Duodenal mucosa (tissue), 2 donors: ENCODE measurements at regions not wholly inside any gene's neighbourhood (a gene's known extent, or its start where the extent isn't known, plus 50 kb on each side); places are given as distances from the start of the nearest gene placed in this dataset.
"Not testable (repeated sequence)": the region's sequence is repeated elsewhere in the genome, so short reads cannot be mapped to it uniquely, and the experiment has no call there.

ENCODE experiments used
- H3K27ac ChIP-seq: one replicate; pipeline ENCODE4 v1.7.0; 2013; ENCODE audit warnings: low read depth, low read length
- H3K27me3 ChIP-seq, 2 donors: one replicate each; pipeline ENCODE4 v1.7.0; 2013; ENCODE audit warnings: low read length in 2 of 2, control low read depth in 1 of 2; ENCODE audit not compliant: insufficient read depth in 2 of 2, control insufficient read depth in 1 of 2
- H3K36me3 ChIP-seq, 2 donors: one replicate each; pipeline ENCODE4 v1.7.0; 2013; ENCODE audit warnings: low read length in 2 of 2, control low read depth in 1 of 2; ENCODE audit not compliant: insufficient read depth in 2 of 2, control insufficient read depth in 1 of 2
- H3K4me1 ChIP-seq, 2 donors: one replicate each; pipeline ENCODE4 v1.7.0; 2013; ENCODE audit warnings: low read length in 2 of 2, control low read depth in 1 of 2; ENCODE audit not compliant: insufficient read depth in 2 of 2, control insufficient read depth in 1 of 2
- H3K4me3 ChIP-seq, 2 donors: one replicate each; pipeline ENCODE4 v1.7.0; 2013; ENCODE audit warnings: low read length in 2 of 2, low read depth in 1 of 2
- H3K9ac ChIP-seq, 2 donors: one replicate each; pipeline ENCODE4 v1.7.0; 2013; ENCODE audit warnings: low read length in 2 of 2, low read depth in 1 of 2
- H3K9me3 ChIP-seq, 2 donors: one replicate each; pipeline ENCODE4 v1.7.0; 2013; ENCODE audit warnings: low read length in 2 of 2, control low read depth in 1 of 2; ENCODE audit not compliant: control insufficient read depth in 1 of 2

GRCh38 chr18:39587586-39587985 lies 2022.0 kb upstream of the CELF4 start:
- Histone ChIP-seq H3K9me3 (no peaks in the 10 kb centered on the region), H3K27ac (no peak overlapping the region), H3K9ac (no peak overlapping the region), H3K4me1 (no peaks in the 10 kb centered on the region), H3K36me3 (no peaks in the 10 kb centered on the region), H3K4me3 (no peak overlapping the region), H3K27me3 (no peaks in the 10 kb centered on the region)

- H3K4me3 ChIP-seq: no peak overlapping the region
- no peak overlapping the region for H3K27ac ChIP-seq
- no peaks in the 10 kb centered on the region for H3K9me3 ChIP-seq
- no peaks in the 10 kb centered on the region for H3K27me3 ChIP-seq
- no peaks in the 10 kb centered on the region for H3K36me3 ChIP-seq
- H3K9ac ChIP-seq: no peak overlapping the region
- H3K4me1 ChIP-seq: no peaks in the 10 kb centered on the region
Measured at GRCh38 chr18:39586741-39587140, 2021.1 kb upstream of the CELF4 start.

GRCh38 chr18:39574897-39575296 lies 2009.3 kb upstream of the CELF4 start:
- no peaks in the 10 kb centered on the region for H3K9me3 ChIP-seq

GRCh38 chr18:39571511-39571910 lies 2005.9 kb upstream of the CELF4 start:
- Histone ChIP-seq H3K36me3 (no peaks in the 10 kb centered on the region), H3K4me3 (no peak overlapping the region), H3K27ac (no peak overlapping the region), H3K9ac (no peak overlapping the region), H3K4me1 (no peaks in the 10 kb centered on the region), H3K9me3 (no peaks in the 10 kb centered on the region), H3K27me3 (no peaks in the 10 kb centered on the region)

More at GRCh38 chr18:39574897-39575296, 2009.3 kb upstream of the CELF4 start:
- no peaks in the 10 kb centered on the region for H3K27me3 ChIP-seq
- no peak overlapping the region for H3K27ac ChIP-seq
- no peaks in the 10 kb centered on the region for H3K4me1 ChIP-seq
- H3K4me3 ChIP-seq: no peak overlapping the region
- no peak overlapping the region for H3K9ac ChIP-seq
- no peaks in the 10 kb centered on the region for H3K36me3 ChIP-seq

GRCh38 chr18:39565551-39566230 lies 2000.1 kb upstream of the CELF4 start:
- H3K27ac ChIP-seq, H3K27me3 ChIP-seq, H3K4me1 ChIP-seq, H3K9ac ChIP-seq, H3K36me3 ChIP-seq, H3K4me3 ChIP-seq, H3K9me3 ChIP-seq: not testable (repeated sequence)

GRCh38 chr18:39564716-39565115 lies 1999.1 kb upstream of the CELF4 start:
- no peak overlapping the region for H3K9ac ChIP-seq
- no peaks in the 10 kb centered on the region for H3K36me3 ChIP-seq
- H3K27ac ChIP-seq: no peak overlapping the region
- H3K9me3 ChIP-seq: no peaks in the 10 kb centered on the region
- no peak overlapping the region for H3K4me3 ChIP-seq
- no peaks in the 10 kb centered on the region for H3K27me3 ChIP-seq
- no peaks in the 10 kb centered on the region for H3K4me1 ChIP-seq

- Histone ChIP-seq H3K4me3 (no peak overlapping the region), H3K27me3 (no peaks in the 10 kb centered on the region)
Measured at GRCh38 chr18:39561126-39561525, 1995.5 kb upstream of the CELF4 start.

GRCh38 chr18:39558658-39559057 lies 1993.1 kb upstream of the CELF4 start:
- Histone ChIP-seq H3K27ac (no peak overlapping the region), H3K4me1 (no peaks in the 10 kb centered on the region), H3K9me3 (no peaks in the 10 kb centered on the region), H3K27me3 (no peaks in the 10 kb centered on the region), H3K4me3 (no peak overlapping the region), H3K36me3 (no peaks in the 10 kb centered on the region), H3K9ac (no peak overlapping the region)

More at GRCh38 chr18:39561126-39561525, 1995.5 kb upstream of the CELF4 start:
- H3K36me3 ChIP-seq: no peaks in the 10 kb centered on the region
- no peak overlapping the region for H3K9ac ChIP-seq
- no peak overlapping the region for H3K27ac ChIP-seq
- no peaks in the 10 kb centered on the region for H3K4me1 ChIP-seq
- no peaks in the 10 kb centered on the region for H3K9me3 ChIP-seq

GRCh38 chr18:39555496-39555895 lies 1989.9 kb upstream of the CELF4 start:
- Histone ChIP-seq H3K27me3 (no peaks in the 10 kb centered on the region), H3K9ac (no peak overlapping the region), H3K9me3 (no peaks in the 10 kb centered on the region), H3K4me3 (no peak overlapping the region), H3K27ac (no peak overlapping the region), H3K4me1 (no peaks in the 10 kb centered on the region), H3K36me3 (no peaks in the 10 kb centered on the region)

- H3K36me3 ChIP-seq: no peaks in the 10 kb centered on the region
- H3K9ac ChIP-seq: no peak overlapping the region
- no peaks in the 10 kb centered on the region for H3K4me1 ChIP-seq
- no peak overlapping the region for H3K4me3 ChIP-seq
- H3K9me3 ChIP-seq: no peaks in the 10 kb centered on the region
- H3K27ac ChIP-seq: no peak overlapping the region
- no peaks in the 10 kb centered on the region for H3K27me3 ChIP-seq
Measured at GRCh38 chr18:39550701-39551100, 1985.1 kb upstream of the CELF4 start.

GRCh38 chr18:39549144-39549543 lies 1983.5 kb upstream of the CELF4 start:
- H3K4me3 ChIP-seq: no peak overlapping the region
- H3K4me1 ChIP-seq: no peaks in the 10 kb centered on the region
- H3K27ac ChIP-seq: no peak overlapping the region
- H3K9me3 ChIP-seq: no peaks in the 10 kb centered on the region
- no peak overlapping the region for H3K9ac ChIP-seq
- H3K27me3 ChIP-seq: no peaks in the 10 kb centered on the region
- H3K36me3 ChIP-seq: no peaks in the 10 kb centered on the region
